HepG2 (cell line): ENCODE measurements at regions not wholly inside any gene's neighbourhood (a gene's known extent, or its start where the extent isn't known, plus 50 kb on each side); places are given as distances from the start of the nearest gene placed in this dataset.

ENCODE experiments used
- AHR ChIP-seq: IDR thresholded peaks from 2 replicates; pipeline ENCODE4 v1.6.1; 2018; ENCODE audit warnings: missing genetic modification reagents, missing compliant biosample characterization
- ARID5B ChIP-seq: IDR thresholded peaks from 2 replicates; pipeline ENCODE4 v1.4.0; 2020; ENCODE audit warnings: mild to moderate bottlenecking, missing genetic modification reagents
- HIVEP1 ChIP-seq: sonication (generic); formaldehyde crosslinking; IDR thresholded peaks from 2 replicates; pipeline ENCODE4 v1.4.0; 2020; ENCODE audit warnings: mild to moderate bottlenecking, missing genetic modification reagents
- KDM5A ChIP-seq: fragments of 200-600 bp; sonication (generic); IDR thresholded peaks from 2 replicates; pipeline ENCODE4 v1.7.0; 2018; ENCODE audit warnings: antibody characterized with exemption, mild to moderate bottlenecking, low read length, borderline replicate concordance
- KLF12 ChIP-seq: sonication (generic); formaldehyde crosslinking; IDR thresholded peaks from 2 replicates; pipeline ENCODE4 v1.4.0; 2020; ENCODE audit warnings: missing genetic modification reagents, borderline replicate concordance
- LBX2 ChIP-seq: sonication (generic); formaldehyde crosslinking; IDR thresholded peaks from 2 replicates; pipeline ENCODE4 v1.5.0; 2020; ENCODE audit warnings: missing genetic modification reagents, mild to moderate bottlenecking, borderline replicate concordance
- MAFF ChIP-seq: IDR thresholded peaks from 2 replicates; pipeline ENCODE4 v1.6.1; 2011; ENCODE audit warnings: low read depth, low read length, improper control_type of control experiment
- MEIS2 ChIP-seq: sonication (generic); formaldehyde crosslinking; IDR thresholded peaks from 2 replicates; pipeline ENCODE4 v1.9.0; 2021; ENCODE audit warnings: mild to moderate bottlenecking, missing genetic modification reagents
- MYC ChIP-seq: sonication (generic); formaldehyde crosslinking; IDR thresholded peaks from 2 replicates; pipeline ENCODE4 v1.9.0; 2021; ENCODE audit warnings: missing genetic modification reagents, borderline replicate concordance
- NFE2 ChIP-seq: sonication (generic); formaldehyde crosslinking; IDR thresholded peaks from 2 replicates; pipeline ENCODE4 v1.4.0; 2020; ENCODE audit warnings: missing genetic modification reagents
- NR2C2 ChIP-seq: sonication (generic); formaldehyde crosslinking; IDR thresholded peaks from 2 replicates; pipeline ENCODE4 v1.4.0; 2020; ENCODE audit warnings: missing genetic modification reagents, mild to moderate bottlenecking, moderate library complexity, borderline replicate concordance
- PTBP1 ChIP-seq: fragments of 200-400 bp; formaldehyde crosslinking; IDR thresholded peaks from 2 replicates; pipeline ENCODE4 v1.6.1; 2018; ENCODE audit warnings: low read length, low read depth; ENCODE audit not compliant: poor library complexity, severe bottlenecking
- RNF2 ChIP-seq: fragments of 450-650 bp; conservative IDR thresholded peaks from 2 replicates; pipeline ENCODE4 v1.6.1; 2016; ENCODE audit warnings: low read depth
- SMARCE1 ChIP-seq: fragments of 450-650 bp; IDR thresholded peaks from 2 replicates; pipeline ENCODE4 v1.6.1; 2017; ENCODE audit warnings: borderline replicate concordance
- SNRNP70 ChIP-seq: fragments of 200-400 bp; formaldehyde crosslinking; IDR thresholded peaks from 2 replicates; pipeline ENCODE4 v1.6.1; 2017; ENCODE audit warnings: mild to moderate bottlenecking, low read depth, low read length, moderate library complexity
- UBTF ChIP-seq: sonication (generic); formaldehyde crosslinking; IDR thresholded peaks from 2 replicates; pipeline ENCODE4 v1.4.0; 2020; ENCODE audit warnings: mild to moderate bottlenecking, missing genetic modification reagents
- XRCC5 ChIP-seq: fragments of 200-400 bp; formaldehyde crosslinking; optimal IDR thresholded peaks from 2 replicates; pipeline ENCODE3; 2017; ENCODE audit warnings: mild to moderate bottlenecking, low read length
- YEATS4 ChIP-seq: sonication (generic); formaldehyde crosslinking; IDR thresholded peaks from 2 replicates; pipeline ENCODE4 v1.4.0; 2020; ENCODE audit warnings: missing genetic modification reagents, borderline replicate concordance
- ZMAT5 ChIP-seq: sonication (generic); formaldehyde crosslinking; IDR thresholded peaks from 2 replicates; pipeline ENCODE4 v1.5.0; 2020; ENCODE audit warnings: mild to moderate bottlenecking, low read depth, missing genetic modification reagents, borderline replicate concordance
- ZNF138 ChIP-seq: sonication (generic); formaldehyde crosslinking; IDR thresholded peaks from 2 replicates; pipeline ENCODE4 v1.5.0; 2020; ENCODE audit warnings: mild to moderate bottlenecking, low read depth, missing genetic modification reagents
- ZNF362 ChIP-seq: sonication (generic); formaldehyde crosslinking; IDR thresholded peaks from 2 replicates; pipeline ENCODE4 v1.4.0; 2020; ENCODE audit warnings: missing genetic modification reagents, mild to moderate bottlenecking, borderline replicate concordance
- ZNF570 ChIP-seq: sonication (generic); formaldehyde crosslinking; IDR thresholded peaks from 2 replicates; pipeline ENCODE4 v1.4.0; 2020; ENCODE audit warnings: mild to moderate bottlenecking, missing genetic modification reagents, borderline replicate concordance
- ZNF607 ChIP-seq: sonication (generic); formaldehyde crosslinking; IDR thresholded peaks from 2 replicates; pipeline ENCODE4 v1.5.1; 2020; ENCODE audit warnings: missing genetic modification reagents, mild to moderate bottlenecking, borderline replicate concordance
- ZNF678 ChIP-seq: sonication (generic); formaldehyde crosslinking; IDR thresholded peaks from 2 replicates; pipeline ENCODE4 v1.4.0; 2020; ENCODE audit warnings: mild to moderate bottlenecking, missing genetic modification reagents
- ZNF766 ChIP-seq: sonication (generic); formaldehyde crosslinking; IDR thresholded peaks from 2 replicates; pipeline ENCODE4 v1.5.0; 2020; ENCODE audit warnings: missing genetic modification reagents, borderline replicate concordance

- TF ChIP-seq KLF12 (no peak), LBX2 (no peak), RNF2 (no peak), NR2C2 (no peak), AHR (CRISPR knock-in tag) (no peak), MYC (CRISPR knock-in tag) (no peak), SNRNP70 (no peak), SMARCE1 (no peak), ZNF678 (CRISPR knock-in tag) (no peak), ZNF766 (CRISPR knock-in tag) (no peak), MEIS2 (CRISPR knock-in tag) (no peak), PTBP1 (peak; percentile 48), UBTF (CRISPR knock-in tag) (no peak), ZMAT5 (no peak), XRCC5 (no peak), ZNF362 (CRISPR knock-in tag) (no peak; the same call in 1 of the 2 replicates), ARID5B (no peak), YEATS4 (CRISPR knock-in tag) (no peak), ZNF570 (no peak), HIVEP1 (CRISPR knock-in tag) (0 out of 2 replicates have a peak, but pooled peaks have one; percentile 8), ZNF607 (no peak; the same call in 1 of the 2 replicates), MAFF (no peak), KDM5A (no peak), NFE2 (no peak), ZNF138 (CRISPR knock-in tag) (no peak)
Observed at GRCh38 chr17:72420775-72421127, 299.9 kb downstream of the SOX9 start (continued).
